SK-N-SH treated with all-trans-retinoic acid at 6 μM for 48 hours (cell line): ENCODE measurements at regions not wholly inside any gene's neighbourhood (a gene's known extent, or its start where the extent isn't known, plus 50 kb on each side); places are given as distances from the start of the nearest gene placed in this dataset.

Experiments used
- BACH2 ChIP-seq: fragments of 250-450 bp; sonication (Bioruptor Pico); IDR thresholded peaks from 2 replicates; pipeline ENCODE4 v1.9.0; 2021; ENCODE audit warnings: mild to moderate bottlenecking, borderline replicate concordance
- ESRRG ChIP-seq: fragments of 250-450 bp; sonication (Bioruptor Pico); IDR thresholded peaks from 2 replicates; pipeline ENCODE4 v1.6.1; 2021; ENCODE audit warnings: mild to moderate bottlenecking
- GLIS3 ChIP-seq: fragments of 250-450 bp; sonication (Bioruptor Pico); IDR thresholded peaks from 2 replicates; pipeline ENCODE4 v1.5.0; 2020; ENCODE audit warnings: mild to moderate bottlenecking, moderate library complexity
- ZFP30 ChIP-seq: fragments of 450-650 bp; formaldehyde crosslinking; IDR thresholded peaks from 2 replicates; pipeline ENCODE4 v1.5.0; 2022; ENCODE audit warnings: mild to moderate bottlenecking, moderate library complexity

DNA sequence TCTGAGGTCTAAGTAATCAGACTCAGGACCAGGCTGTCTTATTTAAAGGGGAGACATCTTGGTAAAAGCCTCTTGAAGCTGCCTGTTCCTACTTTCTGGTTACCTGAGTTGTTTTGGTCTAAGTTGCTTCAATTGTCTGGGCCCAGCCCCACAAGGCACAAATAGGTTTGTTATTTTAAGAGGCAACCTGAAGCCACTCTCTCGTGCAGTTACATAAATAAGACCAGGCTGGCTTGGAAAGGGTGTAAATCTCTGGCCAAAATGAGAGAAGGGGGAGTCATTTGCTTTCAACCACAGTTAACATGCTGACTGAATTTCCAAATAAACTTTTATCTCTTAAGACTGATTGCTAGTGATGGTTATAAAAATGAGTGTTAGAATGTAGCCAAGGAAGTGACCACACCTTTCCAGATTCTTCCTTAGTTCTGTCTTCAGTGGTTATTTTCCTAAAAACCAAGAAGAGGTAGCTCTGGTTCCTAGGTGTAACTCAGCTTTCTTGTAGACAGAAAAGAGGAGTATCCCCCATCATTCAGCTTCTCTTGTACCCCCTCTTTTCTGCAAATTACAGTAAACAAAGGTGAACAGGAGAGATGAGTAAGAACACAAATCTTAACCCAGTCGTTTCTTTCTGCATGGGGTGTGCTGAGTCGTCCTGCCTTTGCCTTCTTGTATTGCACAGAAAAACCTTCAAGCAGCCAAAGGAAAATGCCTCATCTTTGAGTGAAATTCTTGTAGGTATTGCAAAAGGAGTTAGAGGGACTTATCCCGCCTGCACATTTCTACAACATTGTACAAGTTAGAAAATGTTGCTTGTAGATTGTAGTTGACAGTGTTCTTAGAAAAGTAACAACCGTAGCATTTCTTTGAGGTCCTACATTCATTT, 161.5 kb upstream of the NT5C1B start:
- TF ChIP-seq ZFP30 (CRISPR knock-in tag) (no peak), ESRRG (no peak), GLIS3 (no peak), BACH2 (CRISPR knock-in tag) (no peak)
